HEK293 (cell line): ENCODE measurements at regions not wholly inside any gene's neighbourhood (a gene's known extent, or its start where the extent isn't known, plus 50 kb on each side); places are given as distances from the start of the nearest gene placed in this dataset.
A peak's percentile ranks its signal among the peaks of the same experiment; 100 is the strongest.

ENCODE experiments used
- CTCF ChIA-PET: fragments of 350-600 bp; formaldehyde crosslinking; extraction: SDS; loops from one replicate; lab custom pipeline; 2021; ENCODE audit warnings: antibody characterized with exemption; lab: Yijun Ruan, JAX
- POLR2A ChIA-PET: fragments of 300-600 bp; formaldehyde crosslinking; extraction: SDS; loops from one replicate; lab custom pipeline; 2020; ENCODE audit warnings: antibody characterized with exemption, inconsistent platforms; lab: Yijun Ruan, JAX
- H3K27ac ChIP-seq: fragments of 200-500 bp; sonication (Bioruptor generic); 2 replicates; pipeline ENCODE4 v1.5.1; 2014; ENCODE audit warnings: low read depth, low read length, control low read depth, inconsistent platforms; ENCODE audit errors: extremely low read depth
- H3K36me3 ChIP-seq, 2 experiments: fragments of 200-500 bp in 1 of 2; sonication (Bioruptor generic) in 1 of 2; 1 replicate in 1 of 2; 2 replicates in 1 of 2; pipeline ENCODE4 v1.5.1; 2014 to 2017; ENCODE audit warnings: inconsistent platforms in 2 of 2, low read length in 2 of 2; ENCODE audit not compliant: control insufficient read depth in 2 of 2, insufficient read depth in 1 of 2
- H3K4me1 ChIP-seq: fragments of 200-500 bp; sonication (Bioruptor generic); 2 replicates; pipeline ENCODE4 v1.5.1; 2014; ENCODE audit warnings: mild to moderate bottlenecking, low read length, inconsistent platforms; ENCODE audit not compliant: control insufficient read depth, insufficient read depth
- H3K4me3 ChIP-seq: 2 replicates; pipeline ENCODE4 v1.5.1; 2011; ENCODE audit warnings: low read depth, mild to moderate bottlenecking, control low read depth, low read length, moderate library complexity
- H3K9me3 ChIP-seq: fragments of 200-500 bp; sonication (Bioruptor generic); 2 replicates; pipeline ENCODE4 v1.5.1; 2014; ENCODE audit warnings: low read depth, low read length, inconsistent platforms; ENCODE audit not compliant: control insufficient read depth, insufficient read depth
- AEBP2 ChIP-seq: fragments of 450-650 bp; formaldehyde crosslinking; IDR thresholded peaks from 2 replicates; pipeline ENCODE4 v1.5.1; 2016; ENCODE audit warnings: missing biosample characterization, missing genetic modification characterization, borderline replicate concordance
- ATF2 ChIP-seq: fragments of 450-650 bp; formaldehyde crosslinking; IDR thresholded peaks from 2 replicates; pipeline ENCODE4 v1.5.1; 2016; ENCODE audit warnings: missing biosample characterization, missing genetic modification characterization, low read depth
- PRDM1 ChIP-seq: fragments of 450-650 bp; formaldehyde crosslinking; IDR thresholded peaks from 2 replicates; pipeline ENCODE4; 2016; ENCODE audit warnings: missing biosample characterization, missing genetic modification characterization
- PRDM10 ChIP-seq: fragments of 450-650 bp; formaldehyde crosslinking; IDR thresholded peaks from 2 replicates; pipeline ENCODE4 v1.5.1; 2016; ENCODE audit warnings: missing biosample characterization, missing genetic modification characterization
- PRDM2 ChIP-seq: fragments of 450-650 bp; formaldehyde crosslinking; IDR thresholded peaks from 2 replicates; pipeline ENCODE4 v1.5.1; 2016; ENCODE audit warnings: missing biosample characterization, missing genetic modification characterization, borderline replicate concordance
- SCRT2 ChIP-seq: fragments of 450-650 bp; formaldehyde crosslinking; IDR thresholded peaks from 2 replicates; pipeline ENCODE4 v1.5.1; 2016; ENCODE audit warnings: missing biosample characterization, missing genetic modification characterization
- ZNF175 ChIP-seq: fragments of 450-650 bp; formaldehyde crosslinking; IDR thresholded peaks from 2 replicates; pipeline ENCODE4 v1.5.1; 2016; ENCODE audit warnings: missing biosample characterization, missing genetic modification characterization
- ZNF366 ChIP-seq: fragments of 450-650 bp; formaldehyde crosslinking; conservative IDR thresholded peaks from 2 replicates; pipeline ENCODE4 v1.5.1; 2016; ENCODE audit warnings: missing biosample characterization, missing genetic modification characterization
- ZNF416 ChIP-seq: fragments of 450-650 bp; formaldehyde crosslinking; IDR thresholded peaks from 2 replicates; pipeline ENCODE4 v1.5.1; 2016; ENCODE audit warnings: missing biosample characterization, missing genetic modification characterization
- ZNF561 ChIP-seq: fragments of 450-650 bp; IDR thresholded peaks from 2 replicates; pipeline ENCODE4 v1.5.1; 2018; ENCODE audit warnings: missing biosample characterization, missing genetic modification characterization, borderline replicate concordance
- ZNF692 ChIP-seq: fragments of 450-650 bp; formaldehyde crosslinking; IDR thresholded peaks from 2 replicates; pipeline ENCODE4 v1.5.1; 2016; ENCODE audit warnings: missing biosample characterization, missing genetic modification characterization
- ZSCAN30 ChIP-seq: fragments of 450-650 bp; IDR thresholded peaks from 2 replicates; pipeline ENCODE4 v1.5.1; 2018; ENCODE audit warnings: missing biosample characterization, mild to moderate bottlenecking, missing genetic modification characterization, moderate library complexity

GRCh38 chr3:176769547-176770190 lies 427.6 kb downstream of the TBL1XR1 start:
- POLR2A ChIA-PET: no interaction called here
- no peaks in the 10 kb centered on the region for H3K4me1 ChIP-seq
- H3K4me3 ChIP-seq: no peak overlapping the region
- H3K27ac ChIP-seq: no peak overlapping the region
- CTCF ChIA-PET: interaction anchor here (0.6 to 0.7 kb wide), 2 partner anchors 48 to 448 kb away, joined by 3 to 4 read pairs; no protein-coding TSS in a partner anchor
- H3K9me3 ChIP-seq: no peaks in the 10 kb centered on the region
- TF ChIP-seq ZNF692 (tag by site-specific recombination) (no peak), ZNF366 (tag by site-specific recombination) (0 out of 2 replicates have a peak, but pooled peaks have one; percentile 34), ZNF416 (tag by site-specific recombination) (no peak), PRDM10 (tag by site-specific recombination) (no peak), PRDM1 (0 out of 2 replicates have a peak, but pooled peaks have one; percentile 23), ZNF561 (tag by site-specific recombination) (no peak), ZSCAN30 (tag by site-specific recombination) (no peak), ATF2 (no peak), ZNF175 (no peak)
- no peaks in the 10 kb centered on the region for H3K36me3 ChIP-seq

GRCh38 chr3:176767385-176767784 lies 429.9 kb downstream of the TBL1XR1 start:
- Histone ChIP-seq H3K4me1 (no peaks in the 10 kb centered on the region), H3K4me3 (no peak overlapping the region), H3K9me3 (no peaks in the 10 kb centered on the region), H3K27ac (no peak overlapping the region), H3K36me3 (no peaks in the 10 kb centered on the region)
- CTCF ChIA-PET: no interaction called here
- TF ChIP-seq SCRT2 (tag by site-specific recombination): no peak
- no peak for TF ChIP-seq PRDM2 (tag by site-specific recombination)
- TF ChIP-seq AEBP2 (tag by site-specific recombination): no peak
- POLR2A ChIA-PET: no interaction called here
